G401.6 (cell line): ENCODE measurements at regions not wholly inside any gene's neighbourhood (a gene's known extent, or its start where the extent isn't known, plus 50 kb on each side); places are given as distances from the start of the nearest gene placed in this dataset.

Experiments used
- FAIRE-seq: peaks from 2 replicates; lab custom pipeline; 2012; peaks lifted over from hg19 to GRCh38; lab: Jason Lieb, UNC

GRCh38 chr1:78360584-78360983 is 130.2 kb upstream of the PTGFR start:
- no peak for FAIRE-seq

GRCh38 chr1:78367700-78368099 is 123.1 kb upstream of the PTGFR start:
- no peak for FAIRE-seq

DNA sequence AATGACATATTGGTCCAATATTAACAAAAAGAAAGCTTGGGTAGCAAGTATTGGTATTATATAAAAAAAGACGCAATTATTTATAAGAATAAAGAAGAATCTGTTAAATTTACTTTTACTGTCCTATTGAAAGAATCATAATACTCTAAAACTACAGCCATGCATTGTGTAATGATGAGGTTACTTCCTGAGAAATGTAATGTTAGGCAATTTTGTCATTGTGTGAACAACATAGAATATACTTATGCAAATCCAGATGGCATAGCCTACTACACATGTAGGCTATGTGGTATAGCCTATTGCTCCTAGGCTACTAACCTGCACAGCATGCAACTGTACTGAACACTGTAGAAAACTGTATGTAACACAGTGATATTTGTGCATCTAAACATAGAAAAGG is 121.2 kb upstream of the PTGFR start:
- FAIRE-seq, result no peak

GRCh38 chr1:78370356-78370755 is 120.4 kb upstream of the PTGFR start:
- no peak for FAIRE-seq

DNA sequence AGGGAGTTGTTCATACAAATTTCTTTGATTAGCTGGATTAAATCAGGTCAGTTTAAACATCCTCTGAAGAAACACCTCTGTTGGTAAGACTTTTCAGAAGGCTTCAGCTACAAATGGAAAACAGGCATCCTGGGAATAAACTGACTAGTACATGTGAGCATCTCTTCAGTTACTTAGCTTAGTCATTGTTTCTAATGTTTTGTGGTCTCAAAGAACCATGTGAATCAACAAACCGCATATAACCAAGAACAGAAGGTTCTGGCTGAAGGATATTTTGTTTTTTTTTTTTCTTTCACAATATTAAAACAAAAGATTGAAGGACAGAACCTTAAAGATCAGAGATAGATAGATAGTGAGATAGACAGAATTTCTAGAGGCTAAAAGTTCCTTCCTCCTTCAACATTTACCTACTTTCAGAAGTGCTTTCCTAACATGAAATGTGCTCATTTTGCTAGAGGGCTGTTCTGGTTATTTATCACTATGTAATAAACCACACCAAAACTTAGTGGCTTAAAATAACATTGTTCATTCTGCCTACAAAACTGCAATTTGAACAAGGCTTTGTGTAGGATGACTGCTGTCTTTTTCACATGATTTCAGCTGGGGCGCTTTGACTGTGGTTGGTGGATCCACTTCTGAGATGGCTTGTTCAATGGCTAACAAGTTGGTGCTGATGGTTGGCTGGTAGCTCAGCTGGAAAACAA is 119.8 kb upstream of the PTGFR start:
- no peak for FAIRE-seq

DNA sequence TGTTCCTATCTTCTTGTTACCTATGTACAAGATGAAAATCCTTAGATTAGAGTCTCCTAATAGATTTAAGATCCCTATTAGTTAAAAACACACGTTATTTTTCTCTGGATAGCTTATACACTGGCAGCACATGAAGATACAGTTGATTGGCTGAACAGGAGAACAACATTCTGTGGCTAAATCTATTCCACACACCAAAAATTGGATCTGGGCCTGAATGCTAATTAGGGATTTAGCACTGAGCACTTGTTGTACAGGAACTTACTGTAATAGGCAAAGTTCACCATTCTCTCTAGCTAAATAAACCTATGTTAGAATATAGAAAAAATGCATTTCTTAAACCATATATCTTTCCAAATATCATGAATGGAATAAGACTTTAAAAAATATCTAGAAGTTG is 117.1 kb upstream of the PTGFR start:
- no peak for FAIRE-seq

DNA sequence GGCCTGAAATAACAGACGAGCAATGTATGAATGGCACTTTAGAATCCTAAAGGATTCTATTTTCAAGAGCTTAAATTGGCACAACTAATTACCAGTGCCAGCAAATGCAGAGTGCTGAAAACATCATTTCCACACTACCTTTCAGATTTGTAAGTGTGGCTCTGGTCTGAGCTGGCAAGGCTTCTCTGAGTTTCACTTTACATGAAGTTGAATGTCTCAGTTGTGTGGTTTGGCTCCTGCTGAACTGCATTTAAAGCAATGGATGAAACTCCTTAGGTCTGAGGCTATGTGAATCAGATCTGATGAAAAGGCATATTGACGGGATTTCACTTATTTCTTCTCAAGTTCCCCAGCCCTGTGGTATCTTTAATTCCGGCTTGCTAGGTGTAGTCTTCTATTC is 114.8 kb upstream of the PTGFR start:
- no peak for FAIRE-seq

DNA sequence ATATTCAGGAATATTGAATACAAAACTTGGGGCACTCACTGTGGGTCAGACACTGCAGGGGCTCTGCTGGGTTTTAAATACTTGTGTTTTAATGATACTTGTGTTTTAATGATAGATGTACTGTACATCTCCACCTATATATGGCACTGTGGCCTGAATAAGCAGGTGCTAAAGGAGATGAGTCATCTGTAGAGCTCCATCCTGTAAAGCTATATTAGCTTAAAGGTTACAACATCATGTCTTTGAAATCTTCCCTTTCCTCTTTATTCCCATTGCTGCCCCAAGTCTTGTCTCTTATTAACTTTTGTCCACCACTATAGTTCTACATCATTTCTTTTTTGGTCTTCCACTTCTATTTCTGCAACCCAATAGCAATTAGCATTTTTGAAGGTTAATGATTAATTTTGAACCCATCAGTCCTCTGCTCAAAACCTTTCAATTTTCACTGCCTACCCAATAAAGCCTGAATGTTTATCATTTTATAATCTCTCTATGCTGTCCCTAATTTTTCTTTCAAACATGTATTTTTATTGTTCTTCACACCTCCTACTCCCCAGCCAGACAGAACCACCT is 113.3 kb upstream of the PTGFR start:
- FAIRE-seq, result no peak

DNA sequence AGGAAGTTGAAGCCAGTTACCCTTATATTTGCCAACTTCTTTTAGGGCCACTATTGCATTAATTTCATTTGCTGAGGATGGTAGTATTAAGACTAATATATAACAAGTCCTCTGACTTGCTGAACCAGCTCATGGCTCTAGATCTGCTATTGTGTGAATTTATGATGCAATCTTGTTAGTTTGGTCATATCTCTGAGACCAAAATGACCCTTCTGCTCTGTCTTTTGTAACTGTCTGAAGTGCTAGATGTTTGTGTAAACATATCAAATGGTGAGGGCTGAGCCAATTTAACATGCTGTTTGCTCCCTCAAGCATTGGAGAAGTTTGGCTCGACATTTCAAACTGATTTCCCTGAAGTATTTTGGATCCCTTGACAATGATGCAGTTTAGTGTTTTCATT is 106.9 kb upstream of the PTGFR start:
- FAIRE-seq, result no peak

GRCh38 chr1:78385744-78386462 is 104.9 kb upstream of the PTGFR start:
- FAIRE-seq, result no peak

GRCh38 chr1:78387201-78387600 is 103.6 kb upstream of the PTGFR start:
- no peak for FAIRE-seq

DNA sequence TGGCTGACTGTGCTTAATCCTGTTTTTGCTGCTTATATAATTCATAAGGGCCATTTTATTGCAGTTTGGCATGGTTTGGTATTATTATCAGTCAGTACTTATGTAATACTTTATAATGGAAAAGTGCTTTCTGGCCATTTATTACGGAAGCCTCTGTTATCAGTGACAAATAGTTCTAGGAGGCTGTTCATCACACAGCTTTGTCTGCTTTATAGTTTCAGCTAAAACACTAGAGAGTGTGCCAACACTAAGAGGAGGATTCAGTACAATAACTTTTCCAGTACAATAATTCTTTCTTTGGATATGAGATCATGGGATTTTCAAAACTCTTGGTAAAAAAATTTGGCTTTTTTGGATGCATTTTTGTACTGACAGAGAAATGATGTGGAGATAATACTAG is 102.9 kb upstream of the PTGFR start:
- no peak for FAIRE-seq

DNA sequence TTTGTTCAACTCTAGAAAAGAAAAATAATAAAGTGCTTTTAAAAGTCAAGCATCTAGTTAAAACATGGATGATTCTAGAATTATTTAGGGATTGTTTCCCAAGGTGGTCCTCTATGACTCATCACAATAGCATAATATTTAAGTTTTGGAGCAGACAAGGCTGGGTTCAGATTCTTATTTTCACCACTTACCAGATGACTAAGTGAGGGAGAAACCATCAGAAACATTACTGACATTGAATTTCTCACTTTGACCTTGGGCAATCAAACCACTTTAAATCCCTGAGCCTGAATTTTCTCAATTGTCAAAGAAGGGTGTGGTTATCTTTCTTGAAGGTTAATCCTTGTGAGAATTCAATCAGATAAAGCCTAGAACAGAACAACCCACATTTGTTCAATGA is 102.5 kb upstream of the PTGFR start:
- FAIRE-seq, result no peak

DNA sequence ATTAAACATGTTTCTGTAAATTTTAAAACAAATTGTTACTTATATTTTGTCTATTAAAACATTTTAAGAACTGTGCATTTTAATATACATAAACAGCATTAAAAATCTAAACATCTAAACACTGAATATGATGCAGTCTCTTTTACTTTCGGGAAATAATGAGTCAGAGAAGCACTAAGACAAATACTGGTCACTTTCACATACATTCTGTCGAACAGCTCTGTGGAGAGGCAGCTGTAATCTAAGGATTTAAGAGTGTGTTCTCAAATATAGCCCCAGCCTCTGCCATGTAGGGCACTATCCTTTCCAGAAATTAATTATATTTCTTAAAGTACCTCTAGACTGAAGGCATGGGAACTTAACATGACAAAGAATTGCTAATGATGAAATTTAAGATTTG is 89.6 kb upstream of the PTGFR start:
- FAIRE-seq, result no peak

GRCh38 chr1:78408192-78408591 is 82.6 kb upstream of the PTGFR start:
- no peak for FAIRE-seq

- no peak for FAIRE-seq
Observed at GRCh38 chr1:78408810-78409209, 82.0 kb upstream of the PTGFR start.

DNA sequence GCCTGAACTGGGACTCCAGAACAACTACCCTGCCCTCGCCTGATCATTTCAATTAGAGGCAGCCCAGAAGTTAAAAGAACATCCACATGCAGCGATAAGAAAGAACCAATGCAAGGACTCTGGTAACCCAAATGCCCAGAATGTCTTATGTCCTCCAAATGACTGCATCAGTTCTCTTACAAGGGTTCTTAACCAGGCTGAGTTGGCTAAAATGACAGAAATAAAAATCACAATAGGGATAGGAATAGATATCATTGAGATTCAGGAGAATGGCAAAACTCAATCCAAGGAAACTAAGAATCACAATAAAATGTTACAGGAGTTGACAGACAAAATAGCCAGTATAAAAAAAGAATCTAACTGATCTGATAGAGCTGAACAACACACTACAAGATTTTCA is 80.1 kb upstream of the PTGFR start:
- FAIRE-seq, result no peak

DNA sequence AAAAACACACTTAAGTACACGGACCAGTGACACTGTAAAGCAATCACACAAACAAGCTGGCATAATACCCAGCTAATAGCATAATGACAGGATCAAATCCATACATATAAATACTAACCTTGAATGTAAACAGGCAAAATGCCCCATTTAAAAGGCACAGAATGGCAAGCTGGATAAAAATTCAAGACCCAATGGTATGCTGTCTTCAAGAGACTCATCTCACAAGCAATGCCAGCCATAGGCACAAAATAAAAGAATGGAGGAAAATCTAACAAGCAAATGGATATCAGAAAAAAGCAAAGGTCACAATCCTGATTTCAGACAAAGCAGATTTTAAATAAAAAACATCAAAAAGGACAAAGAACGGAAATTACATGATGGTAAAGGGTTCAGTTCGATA is 79.1 kb upstream of the PTGFR start:
- FAIRE-seq, result no peak

- FAIRE-seq, result no peak
Observed at GRCh38 chr1:78415165-78415564, 75.6 kb upstream of the PTGFR start.

GRCh38 chr1:78419309-78419708 is 71.5 kb upstream of the PTGFR start:
- no peak for FAIRE-seq

GRCh38 chr1:78420181-78420580 is 70.6 kb upstream of the PTGFR start:
- FAIRE-seq, result no peak

DNA sequence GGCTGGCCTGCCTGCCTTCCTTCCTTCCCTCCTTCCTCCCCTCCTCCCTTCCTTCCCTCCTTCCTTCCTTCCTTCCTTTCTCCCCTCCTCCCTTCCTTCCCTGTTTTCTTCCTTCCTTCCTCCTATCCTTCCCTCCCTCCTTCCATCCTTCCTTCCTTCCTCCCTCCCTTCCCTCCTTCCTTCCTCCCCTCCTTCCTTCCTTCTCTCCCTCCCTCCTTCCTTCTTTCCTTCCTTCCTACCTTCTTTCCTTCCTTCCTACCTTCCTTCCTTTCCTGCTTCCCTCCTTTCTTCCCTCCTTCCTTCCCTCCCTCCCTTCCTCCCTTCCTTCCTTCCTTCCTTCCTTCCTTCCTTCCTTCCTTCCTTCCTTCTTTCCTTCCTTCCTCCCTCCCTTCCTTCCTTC is 70.1 kb upstream of the PTGFR start:
- no peak for FAIRE-seq

GRCh38 chr1:78424720-78425119 is 66.1 kb upstream of the PTGFR start:
- no peak for FAIRE-seq

DNA sequence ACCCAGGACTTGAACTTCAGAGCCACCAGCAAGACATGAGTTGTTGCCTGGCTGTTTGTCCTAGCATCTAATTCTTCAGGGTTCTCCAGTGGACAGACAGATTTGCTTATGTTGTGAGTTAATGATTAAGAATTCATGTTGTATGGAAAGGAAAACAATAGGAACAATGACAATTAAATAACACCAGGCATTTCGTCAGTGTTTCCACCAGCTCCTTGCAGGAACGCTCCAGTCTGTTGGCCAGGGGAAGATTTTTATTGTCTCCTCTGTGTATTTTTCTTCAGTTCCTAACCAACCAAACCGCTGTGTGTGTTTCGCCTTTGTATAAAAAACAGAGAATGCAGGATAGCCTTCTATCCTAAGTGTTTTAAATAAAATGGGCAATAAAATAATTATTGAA is 64.4 kb upstream of the PTGFR start:
- no peak for FAIRE-seq
